ENCODE measurements at regions not wholly inside any gene's neighbourhood (a gene's known extent, or its start where the extent isn't known, plus 50 kb on each side); places are given as distances from the start of the nearest gene placed in this dataset.

DNA sequence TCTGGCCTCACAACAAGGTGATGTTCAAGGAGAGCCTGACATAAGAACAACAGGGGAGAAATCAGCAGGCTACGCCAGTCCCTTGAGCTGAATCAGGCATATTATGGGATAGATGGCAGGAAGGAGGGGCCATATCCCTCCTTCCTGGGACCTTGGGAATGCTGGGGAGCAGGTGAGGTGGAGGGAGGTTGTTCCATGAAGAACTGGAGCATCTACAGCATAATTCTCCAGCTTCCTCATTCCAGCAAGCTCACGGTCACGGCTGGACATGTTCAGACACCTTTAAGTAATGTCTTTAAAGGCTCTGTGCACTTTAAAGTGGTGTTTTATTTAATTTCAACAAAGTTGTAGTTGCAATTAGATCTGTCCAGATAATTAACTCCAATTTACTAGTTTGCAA lies 780.5 kb downstream of the TYW1 start:
- no peak for DNase-seq

- no peak for DNase-seq
Observed at GRCh38 chr7:67781841-67782240, 785.2 kb downstream of the TYW1 start.

- DNase-seq, result no peak
Observed at GRCh38 chr7:67786021-67786420, 789.4 kb downstream of the TYW1 start.

GRCh38 chr7:67788669-67789068 lies 792.0 kb downstream of the TYW1 start:
- no peak for DNase-seq

- no peak for DNase-seq
Observed at GRCh38 chr7:67791918-67792317, 795.3 kb downstream of the TYW1 start.

GRCh38 chr7:67794544-67794943 lies 797.9 kb downstream of the TYW1 start:
- DNase-seq, result no peak

GRCh38 chr7:67803789-67804188 lies 807.2 kb downstream of the TYW1 start:
- DNase-seq, result no peak

- DNase-seq, result no peak
Observed at GRCh38 chr7:67805921-67806471, 809.4 kb downstream of the TYW1 start.

DNA sequence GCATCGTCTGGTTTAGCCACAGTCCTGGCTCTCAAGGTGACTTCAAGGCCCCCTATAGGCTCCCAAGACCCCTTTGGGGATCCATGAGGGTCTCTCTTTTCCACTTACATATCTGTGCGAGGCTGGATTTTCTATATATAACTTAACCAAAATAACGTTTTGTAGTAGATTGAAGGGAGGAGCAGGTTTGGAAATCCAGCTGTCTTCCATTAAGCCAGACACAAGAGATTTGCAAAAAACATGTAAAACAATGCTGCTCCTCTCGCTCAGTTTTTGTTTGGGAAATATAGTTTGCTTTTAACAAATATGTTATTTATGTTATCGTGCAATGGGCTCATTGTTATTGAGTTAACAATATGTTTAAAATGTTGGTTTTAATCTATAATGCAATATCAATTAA lies 811.2 kb downstream of the TYW1 start:
- DNase-seq, result no peak

DNA sequence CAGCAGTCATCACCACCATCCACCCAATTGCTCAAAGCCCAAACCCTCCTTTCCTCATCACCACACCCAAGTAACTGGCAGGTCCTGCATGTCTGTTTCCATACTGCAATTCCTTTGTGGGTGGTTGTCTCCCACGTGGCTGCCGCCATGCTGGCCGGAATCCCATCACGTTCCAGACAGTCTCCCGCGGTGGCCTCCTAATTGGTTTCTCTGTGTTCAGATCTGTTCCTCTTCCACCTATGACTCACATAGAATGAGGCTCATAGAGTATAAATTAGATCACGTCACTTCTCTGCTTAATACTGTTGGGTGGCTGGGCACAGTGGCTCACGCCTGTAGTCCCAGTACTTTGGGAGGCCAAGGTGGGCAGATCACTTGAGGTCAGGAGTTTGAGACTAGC lies 813.0 kb downstream of the TYW1 start:
- no peak for DNase-seq

DNA sequence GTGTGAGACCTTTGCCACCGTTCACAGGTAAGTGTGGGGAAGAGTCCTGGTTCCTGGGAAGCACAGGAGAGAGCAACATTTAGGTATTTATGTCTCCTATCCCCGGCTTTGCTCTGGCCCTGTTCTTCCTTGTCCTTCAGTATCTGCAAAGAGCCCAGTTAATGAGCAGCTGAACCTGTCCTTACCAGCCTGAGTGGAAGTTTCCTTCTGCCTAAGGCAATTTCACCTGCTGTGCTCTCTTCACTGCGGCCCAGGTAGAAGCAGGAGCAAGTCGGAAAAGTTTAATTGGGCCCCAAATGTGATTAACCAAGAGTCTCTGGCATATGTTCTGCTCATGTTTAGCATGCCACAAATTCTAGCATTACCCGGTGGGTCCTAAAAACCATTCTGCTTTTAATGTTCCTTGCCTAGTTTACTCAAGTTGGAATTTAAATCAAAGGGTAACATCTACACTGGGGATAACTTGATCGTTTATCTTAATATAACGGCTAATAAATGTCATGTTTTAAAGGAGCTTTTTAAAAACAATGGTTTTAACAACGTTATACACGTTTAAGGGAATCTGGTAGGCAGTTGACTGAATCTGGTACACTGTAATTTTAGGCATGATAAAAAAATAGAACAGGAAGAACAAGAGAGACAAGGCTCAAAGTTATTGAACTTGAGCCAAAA lies 817.1 kb downstream of the TYW1 start:
- DNase-seq, result no peak

DNA sequence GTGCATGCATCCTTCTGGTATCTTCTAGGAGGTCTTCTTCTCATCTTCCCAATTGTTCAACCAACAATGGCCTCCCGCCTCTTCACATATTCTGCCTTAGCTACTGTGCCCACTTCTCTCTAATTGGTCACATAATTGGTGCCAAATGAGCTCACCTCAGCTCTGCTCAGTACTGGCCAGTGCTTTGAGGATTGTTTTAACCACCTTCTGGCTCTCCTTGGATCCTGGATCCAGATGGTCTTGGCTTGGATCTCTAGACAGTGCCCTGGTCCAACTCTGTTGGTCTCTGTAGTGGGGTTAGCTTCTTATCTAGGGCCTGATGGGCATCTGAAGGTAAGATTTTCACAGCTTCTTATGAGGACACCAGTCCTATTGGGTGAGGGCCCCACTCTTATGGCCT lies 820.8 kb downstream of the TYW1 start:
- DNase-seq, result no peak

DNA sequence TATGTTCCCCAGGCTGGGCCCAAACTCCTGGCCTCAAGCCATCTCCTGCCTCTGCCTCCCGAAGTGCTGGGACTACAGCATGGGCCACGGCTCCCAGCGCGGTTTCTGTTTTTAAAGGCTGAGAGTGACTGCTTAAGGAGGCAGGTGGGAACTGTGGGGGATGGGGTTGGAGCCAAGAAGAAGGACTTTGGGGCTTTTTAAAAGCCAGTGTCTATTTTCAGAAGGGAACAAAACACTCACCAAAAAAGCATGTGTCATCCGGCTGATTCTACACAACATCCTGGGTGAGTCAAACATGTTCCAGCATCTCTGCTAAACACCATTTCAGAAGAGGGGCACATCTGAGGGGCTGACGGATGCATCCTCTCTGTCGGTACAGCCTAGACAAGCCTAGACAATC lies 824.5 kb downstream of the TYW1 start:
- no peak for DNase-seq

GRCh38 chr7:67823345-67823744 lies 826.7 kb downstream of the TYW1 start:
- no peak for DNase-seq

DNA sequence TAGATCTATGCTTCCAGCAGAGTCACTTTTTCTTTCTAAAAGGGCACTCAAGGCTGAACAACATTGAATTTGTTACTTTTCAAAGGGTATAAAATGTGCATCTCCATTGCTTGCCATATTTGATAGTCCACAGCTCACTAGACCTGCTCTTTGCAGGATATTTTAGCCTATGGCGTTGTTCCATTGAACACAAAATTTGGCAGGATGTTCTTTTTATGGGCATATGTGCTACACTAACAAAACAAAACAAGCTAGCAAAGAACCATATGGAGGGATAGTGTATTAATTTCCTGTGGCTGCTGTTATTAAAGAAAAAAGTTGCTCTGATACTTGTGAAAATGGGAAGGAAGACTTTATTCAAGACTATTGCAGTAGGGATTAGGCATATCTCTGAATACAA lies 828.7 kb downstream of the TYW1 start:
- no peak for DNase-seq

GRCh38 chr7:67841896-67842295 lies 845.3 kb downstream of the TYW1 start:
- DNase-seq, result no peak

GRCh38 chr7:67842571-67842970 lies 845.9 kb downstream of the TYW1 start:
- no peak for DNase-seq

- no peak for DNase-seq
Observed at GRCh38 chr7:67843001-67843565, 846.5 kb downstream of the TYW1 start.

GRCh38 chr7:67843615-67844014 lies 847.0 kb downstream of the TYW1 start:
- no peak for DNase-seq

DNA sequence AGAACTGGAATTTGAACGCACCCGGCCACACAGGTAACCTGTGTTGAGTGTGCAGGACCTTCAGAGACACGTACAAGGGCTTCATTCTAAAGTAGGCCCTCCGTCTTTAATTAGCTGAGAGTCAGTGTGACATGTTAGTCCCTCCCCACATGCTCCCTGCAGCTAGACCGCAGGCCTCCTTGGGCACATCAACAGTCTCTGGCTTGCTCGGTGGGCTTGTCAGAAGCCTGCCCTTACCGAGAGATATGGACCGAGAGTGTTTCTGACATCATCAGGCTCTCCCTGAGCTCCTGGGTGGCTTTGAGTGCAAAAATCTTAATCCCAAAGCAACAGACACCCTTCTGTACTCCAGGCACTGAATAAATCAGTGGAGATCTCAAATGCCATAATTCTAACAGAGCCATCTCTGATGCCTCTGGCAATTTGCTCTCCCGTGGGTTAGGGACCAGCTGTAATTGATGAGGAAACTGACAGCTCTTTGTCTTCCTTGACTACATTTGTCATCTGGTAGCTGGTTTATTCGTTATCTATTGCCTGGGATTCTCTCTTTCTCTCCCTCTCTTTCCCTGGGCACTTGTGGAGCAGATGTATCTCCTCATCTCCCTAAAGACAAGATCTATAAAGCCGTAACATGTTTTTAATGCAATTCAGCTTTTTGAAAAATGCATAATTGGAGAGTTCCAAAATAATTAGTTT lies 850.6 kb downstream of the TYW1 start:
- no peak for DNase-seq

DNA sequence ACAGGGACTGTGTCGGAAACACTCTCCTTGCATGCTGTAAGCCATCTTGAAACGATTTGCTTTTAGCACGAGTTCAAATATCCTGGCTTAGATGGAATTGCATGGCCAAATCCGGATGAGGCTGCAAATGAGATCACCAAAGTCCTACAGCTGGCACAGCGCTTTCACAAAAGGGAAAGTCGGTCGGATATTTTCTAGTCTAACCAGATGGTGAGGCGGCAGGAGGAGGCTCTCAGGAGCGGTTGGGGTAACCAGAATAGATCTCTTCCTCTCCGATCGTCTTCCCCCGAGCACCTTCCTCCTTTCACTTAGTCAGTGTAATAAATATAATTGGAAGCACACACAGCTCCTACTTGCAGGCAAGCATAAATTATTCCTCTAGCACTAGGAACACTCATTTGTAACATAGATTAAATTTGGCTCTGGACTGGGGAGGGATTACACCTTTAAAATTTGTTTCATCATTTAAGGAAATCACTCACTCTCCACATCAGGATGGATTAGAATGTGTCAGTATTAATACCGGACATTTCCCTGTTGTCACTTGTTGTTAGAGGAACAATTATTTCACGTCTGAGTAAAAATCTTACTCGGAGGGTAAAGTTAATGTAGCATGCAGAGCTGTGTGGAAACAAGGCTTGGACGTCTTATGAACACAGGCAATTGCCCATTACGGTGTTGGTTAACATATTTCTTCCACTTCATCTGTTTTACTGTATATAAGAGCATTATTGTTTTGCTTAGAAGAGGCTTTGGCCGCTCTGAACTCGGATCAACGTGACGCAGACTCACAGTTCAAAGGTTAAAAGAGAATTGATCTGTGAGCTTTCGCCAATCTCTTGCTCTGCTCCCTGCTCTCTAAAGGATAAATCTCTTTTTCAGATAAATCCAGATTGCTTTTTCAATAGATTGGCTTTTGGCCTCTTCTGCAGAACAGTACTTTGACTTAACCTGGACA lies 857.9 kb downstream of the TYW1 start:
- DNase-seq, result no peak

- no peak for DNase-seq
Observed at GRCh38 chr7:67855322-67855721, 858.7 kb downstream of the TYW1 start.

DNA sequence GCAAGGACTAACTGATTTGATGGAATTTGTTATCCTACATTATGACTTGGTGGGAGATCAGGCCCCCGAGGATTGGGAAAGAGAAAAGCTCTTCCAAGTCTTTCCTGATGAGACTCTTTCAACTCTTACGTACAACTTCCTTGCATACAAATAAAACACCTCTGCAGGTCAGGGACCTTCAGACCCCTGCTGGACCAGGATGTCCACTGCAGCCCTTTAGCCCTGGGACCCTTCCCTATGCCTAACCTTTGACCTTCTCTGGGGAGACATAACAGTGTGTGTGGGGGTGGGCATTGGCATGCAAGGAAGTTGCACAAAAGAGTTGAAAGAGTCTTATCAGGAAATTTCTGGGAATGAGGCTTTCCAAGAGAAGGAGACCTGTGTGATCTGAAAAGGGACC lies 859.4 kb downstream of the TYW1 start:
- no peak for DNase-seq

Measured in activated CD4-positive, alpha-beta T cell treated with anti-CD3 and anti-CD28 coated beads, Interleukin-2, amount 50 U/mL, for 16 hours (primary cell).